ENCODE measurements at regions not wholly inside any gene's neighbourhood (a gene's known extent, or its start where the extent isn't known, plus 50 kb on each side); places are given as distances from the start of the nearest gene placed in this dataset.

GRCh38 chr6:140124498-140124897, 750.0 kb upstream of the CITED2 start:
- Histone ChIP-seq H3K27ac (ENCODE audit: insufficient read depth, low read length, poor library complexity, severe bottlenecking) (no peak overlapping the region), H3K9me3 (ENCODE audit: control insufficient read depth in 2 of 2, low read length in 2 of 2) (peaks cover 0 to 3% of the 10 kb centered on the region in 2 experiments), H3K4me1 (ENCODE audit: control insufficient read depth, insufficient read depth, low read length, poor library complexity, severe bottlenecking) (no peaks in the 10 kb centered on the region), H3K27me3 (ENCODE audit: control insufficient read depth, insufficient read depth, low read length) (no peaks in the 10 kb centered on the region), H3K36me3 (ENCODE audit: control insufficient read depth, insufficient read depth, low read length) (no peaks in the 10 kb centered on the region), H3K4me3 (ENCODE audit: low read depth, low read length) (no peak overlapping the region)
- no peak overlapping the region for H3K27ac Mint-ChIP-seq
- H3K4me3 Mint-ChIP-seq = no peak overlapping the region
- H3K4me1 Mint-ChIP-seq = no peaks in the 10 kb centered on the region
- H3K27me3 Mint-ChIP-seq = no peaks in the 10 kb centered on the region
- H3K9me3 Mint-ChIP-seq = peaks cover 0 to 14% (median 4%) of the 10 kb centered on the region in 7 donors
- DNase-seq (no peak), ATAC-seq (ENCODE audit: low read depth in 2 of 2) (no peak)
- no peaks in the 10 kb centered on the region for H3K36me3 Mint-ChIP-seq

DNA sequence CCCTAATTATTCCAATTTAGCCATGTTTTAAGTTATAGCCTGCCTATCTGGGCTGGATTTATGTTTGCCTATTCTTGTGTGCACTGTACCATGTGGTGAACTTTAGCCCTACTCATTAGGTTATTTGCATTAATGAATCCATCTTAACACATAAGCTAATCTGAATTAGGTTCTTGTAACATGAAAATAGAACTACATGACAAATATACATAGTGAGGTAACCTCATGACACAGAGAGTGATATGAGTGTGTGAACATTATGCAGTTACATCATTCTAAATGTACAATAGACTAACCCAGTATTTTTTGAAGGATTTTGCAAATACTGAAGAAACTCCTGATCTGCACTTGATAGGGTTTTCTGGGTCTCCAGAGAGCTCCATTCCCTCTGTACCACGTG, 733.7 kb upstream of the CITED2 start:
- no peak overlapping the region for H3K4me3 Mint-ChIP-seq
- ATAC-seq (ENCODE audit: low read depth in 2 of 2) (no peak), DNase-seq (no peak)
- no peak overlapping the region for H3K27ac Mint-ChIP-seq
- H3K27ac ChIP-seq (ENCODE audit: insufficient read depth, low read length, poor library complexity, severe bottlenecking) = no peak overlapping the region
- H3K4me1 Mint-ChIP-seq = no peaks in the 10 kb centered on the region
- H3K27me3 Mint-ChIP-seq = no peaks in the 10 kb centered on the region
- H3K36me3 ChIP-seq (ENCODE audit: control insufficient read depth, insufficient read depth, low read length) = no peaks in the 10 kb centered on the region
- peaks cover 0 to 1% (median 0%) of the 10 kb centered on the region in 7 donors for H3K9me3 Mint-ChIP-seq
- no peaks in the 10 kb centered on the region for H3K9me3 ChIP-seq (ENCODE audit: control insufficient read depth in 2 of 2, low read length in 2 of 2)
- H3K36me3 Mint-ChIP-seq = no peaks in the 10 kb centered on the region
- no peaks in the 10 kb centered on the region for H3K27me3 ChIP-seq (ENCODE audit: control insufficient read depth, insufficient read depth, low read length)
- H3K4me1 ChIP-seq (ENCODE audit: control insufficient read depth, insufficient read depth, low read length, poor library complexity, severe bottlenecking) = no peaks in the 10 kb centered on the region
- no peak overlapping the region for H3K4me3 ChIP-seq (ENCODE audit: low read depth, low read length)

DNA sequence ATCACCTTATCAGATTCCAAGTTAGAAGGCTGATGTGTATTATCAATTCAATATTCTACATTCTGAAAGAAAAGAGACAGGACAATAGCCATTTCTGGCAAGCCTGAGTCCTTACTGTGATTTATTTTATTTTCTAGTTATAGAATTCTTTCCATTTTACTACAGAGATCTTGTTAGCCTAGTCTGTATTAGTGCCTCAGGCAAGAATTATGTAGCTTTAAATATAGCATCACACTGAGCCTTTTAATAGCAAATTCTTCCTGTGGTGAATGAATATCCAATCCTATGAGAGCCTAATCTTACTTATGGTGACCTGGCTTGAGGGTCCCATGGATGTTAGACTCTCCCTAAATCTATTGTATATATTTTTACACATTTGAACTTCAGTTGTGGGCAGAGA, 732.8 kb upstream of the CITED2 start:
- peaks cover 0 to 1% (median 0%) of the 10 kb centered on the region in 7 donors for H3K9me3 Mint-ChIP-seq
- H3K4me1 Mint-ChIP-seq = no peaks in the 10 kb centered on the region
- no peaks in the 10 kb centered on the region for H3K36me3 Mint-ChIP-seq
- no peaks in the 10 kb centered on the region for H3K36me3 ChIP-seq (ENCODE audit: control insufficient read depth, insufficient read depth, low read length)
- H3K27me3 Mint-ChIP-seq = no peaks in the 10 kb centered on the region
- H3K9me3 ChIP-seq (ENCODE audit: control insufficient read depth in 2 of 2, low read length in 2 of 2) = no peaks in the 10 kb centered on the region
- no peaks in the 10 kb centered on the region for H3K27me3 ChIP-seq (ENCODE audit: control insufficient read depth, insufficient read depth, low read length)
- H3K4me3 Mint-ChIP-seq = no peak overlapping the region
- H3K4me1 ChIP-seq (ENCODE audit: control insufficient read depth, insufficient read depth, low read length, poor library complexity, severe bottlenecking) = no peaks in the 10 kb centered on the region
- no peak overlapping the region for H3K27ac ChIP-seq (ENCODE audit: insufficient read depth, low read length, poor library complexity, severe bottlenecking)
- ATAC-seq (ENCODE audit: low read depth in 2 of 2) = no peak
- no peak overlapping the region for H3K4me3 ChIP-seq (ENCODE audit: low read depth, low read length)
- DNase-seq = no peak
- H3K27ac Mint-ChIP-seq = no peak overlapping the region

DNA sequence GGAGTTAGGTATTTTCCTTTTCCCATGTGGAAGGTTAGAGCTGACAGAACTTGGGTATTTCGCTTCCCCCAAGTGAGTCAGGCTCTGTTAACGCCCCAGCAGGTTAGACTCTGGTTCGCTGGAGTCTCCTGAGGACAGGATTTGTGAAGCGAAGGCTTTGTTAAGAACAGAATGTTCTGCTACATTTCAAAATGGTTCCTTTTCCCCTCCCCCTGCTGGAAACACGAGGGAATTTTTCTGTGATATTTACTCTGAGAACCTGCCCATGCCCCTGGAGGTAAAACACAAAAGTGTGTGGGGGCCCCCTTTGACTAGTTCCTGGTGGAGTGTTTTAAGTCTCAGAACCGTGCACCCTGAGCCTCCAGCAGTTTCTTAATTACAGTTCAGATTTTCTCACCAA, 731.4 kb upstream of the CITED2 start:
- no peak overlapping the region for H3K27ac Mint-ChIP-seq
- DNase-seq (peak in 1 of 3 donors; percentile 3), ATAC-seq (ENCODE audit: low read depth in 2 of 2) (no peak)
- H3K9me3 Mint-ChIP-seq = no peaks in the 10 kb centered on the region
- Histone ChIP-seq H3K9me3 (ENCODE audit: control insufficient read depth in 2 of 2, low read length in 2 of 2) (no peaks in the 10 kb centered on the region), H3K4me1 (ENCODE audit: control insufficient read depth, insufficient read depth, low read length, poor library complexity, severe bottlenecking) (no peaks in the 10 kb centered on the region), H3K27me3 (ENCODE audit: control insufficient read depth, insufficient read depth, low read length) (no peaks in the 10 kb centered on the region), H3K36me3 (ENCODE audit: control insufficient read depth, insufficient read depth, low read length) (no peaks in the 10 kb centered on the region), H3K4me3 (ENCODE audit: low read depth, low read length) (no peak overlapping the region), H3K27ac (ENCODE audit: insufficient read depth, low read length, poor library complexity, severe bottlenecking) (no peak overlapping the region)
- H3K27me3 Mint-ChIP-seq = no peaks in the 10 kb centered on the region
- no peaks in the 10 kb centered on the region for H3K36me3 Mint-ChIP-seq
- H3K4me3 Mint-ChIP-seq = no peak overlapping the region
- H3K4me1 Mint-ChIP-seq = no peaks in the 10 kb centered on the region

- no peaks in the 10 kb centered on the region for H3K4me1 Mint-ChIP-seq
- H3K36me3 ChIP-seq (ENCODE audit: control insufficient read depth, insufficient read depth, low read length) = no peaks in the 10 kb centered on the region
- no peaks in the 10 kb centered on the region for H3K27me3 ChIP-seq (ENCODE audit: control insufficient read depth, insufficient read depth, low read length)
- no peaks in the 10 kb centered on the region for H3K9me3 Mint-ChIP-seq
- H3K27me3 Mint-ChIP-seq = no peaks in the 10 kb centered on the region
- DNase-seq (no peak), ATAC-seq (ENCODE audit: low read depth in 2 of 2) (no peak)
- H3K27ac ChIP-seq (ENCODE audit: insufficient read depth, low read length, poor library complexity, severe bottlenecking) = no peak overlapping the region
- no peak overlapping the region for H3K4me3 Mint-ChIP-seq
- no peak overlapping the region for H3K27ac Mint-ChIP-seq
- H3K4me3 ChIP-seq (ENCODE audit: low read depth, low read length) = no peak overlapping the region
- no peaks in the 10 kb centered on the region for H3K4me1 ChIP-seq (ENCODE audit: control insufficient read depth, insufficient read depth, low read length, poor library complexity, severe bottlenecking)
- no peaks in the 10 kb centered on the region for H3K36me3 Mint-ChIP-seq
- H3K9me3 ChIP-seq (ENCODE audit: control insufficient read depth in 2 of 2, low read length in 2 of 2) = no peaks in the 10 kb centered on the region
These were observed 730.8 kb upstream of the CITED2 start for GRCh38 chr6:140105241-140105640.

- DNase-seq = no peak
- Histone ChIP-seq H3K36me3 (ENCODE audit: control insufficient read depth, insufficient read depth, low read length) (no peaks in the 10 kb centered on the region), H3K4me3 (ENCODE audit: low read depth, low read length) (no peak overlapping the region), H3K27ac (ENCODE audit: insufficient read depth, low read length, poor library complexity, severe bottlenecking) (no peak overlapping the region), H3K4me1 (ENCODE audit: control insufficient read depth, insufficient read depth, low read length, poor library complexity, severe bottlenecking) (no peaks in the 10 kb centered on the region), H3K9me3 (ENCODE audit: control insufficient read depth in 2 of 2, low read length in 2 of 2) (no peaks in the 10 kb centered on the region), H3K27me3 (ENCODE audit: control insufficient read depth, insufficient read depth, low read length) (no peaks in the 10 kb centered on the region)
- Mint-ChIP-seq H3K27me3 (no peaks in the 10 kb centered on the region), H3K4me3 (no peak overlapping the region), H3K27ac (no peak overlapping the region), H3K36me3 (no peaks in the 10 kb centered on the region), H3K9me3 (no peaks in the 10 kb centered on the region), H3K4me1 (no peaks in the 10 kb centered on the region)
- no peak for ATAC-seq (ENCODE audit: low read depth in 2 of 2)
These were observed 727.4 kb upstream of the CITED2 start for GRCh38 chr6:140101818-140102217.

DNA sequence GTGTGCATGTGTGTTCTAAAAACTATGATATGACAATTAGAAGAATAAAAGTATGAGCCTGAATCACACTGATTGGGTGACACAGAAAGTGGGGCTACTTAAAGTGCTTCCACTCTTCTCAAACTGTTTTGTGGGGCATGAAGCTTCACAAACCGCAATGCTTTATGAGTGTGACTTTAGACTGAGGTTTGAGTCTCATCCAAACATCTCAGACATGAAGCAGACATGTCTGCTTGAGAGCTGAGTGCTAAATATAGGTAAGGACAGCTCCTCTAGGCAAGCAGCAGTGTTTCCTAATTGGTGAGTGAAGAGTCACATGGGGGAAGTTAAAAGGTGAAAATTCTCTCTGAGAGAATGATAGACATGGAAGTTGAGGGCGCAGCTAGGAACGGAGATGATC, 726.9 kb upstream of the CITED2 start:
- no peak for DNase-seq
- H3K27ac Mint-ChIP-seq = no peak overlapping the region
- Histone ChIP-seq H3K36me3 (ENCODE audit: control insufficient read depth, insufficient read depth, low read length) (no peaks in the 10 kb centered on the region), H3K4me1 (ENCODE audit: control insufficient read depth, insufficient read depth, low read length, poor library complexity, severe bottlenecking) (no peaks in the 10 kb centered on the region), H3K4me3 (ENCODE audit: low read depth, low read length) (no peak overlapping the region), H3K27ac (ENCODE audit: insufficient read depth, low read length, poor library complexity, severe bottlenecking) (no peak overlapping the region), H3K27me3 (ENCODE audit: control insufficient read depth, insufficient read depth, low read length) (no peaks in the 10 kb centered on the region), H3K9me3 (ENCODE audit: control insufficient read depth in 2 of 2, low read length in 2 of 2) (no peaks in the 10 kb centered on the region)
- no peaks in the 10 kb centered on the region for H3K27me3 Mint-ChIP-seq
- H3K9me3 Mint-ChIP-seq = no peaks in the 10 kb centered on the region
- no peaks in the 10 kb centered on the region for H3K36me3 Mint-ChIP-seq
- H3K4me1 Mint-ChIP-seq = no peaks in the 10 kb centered on the region
- no peak for ATAC-seq (ENCODE audit: low read depth in 2 of 2)
- no peak overlapping the region for H3K4me3 Mint-ChIP-seq

DNA sequence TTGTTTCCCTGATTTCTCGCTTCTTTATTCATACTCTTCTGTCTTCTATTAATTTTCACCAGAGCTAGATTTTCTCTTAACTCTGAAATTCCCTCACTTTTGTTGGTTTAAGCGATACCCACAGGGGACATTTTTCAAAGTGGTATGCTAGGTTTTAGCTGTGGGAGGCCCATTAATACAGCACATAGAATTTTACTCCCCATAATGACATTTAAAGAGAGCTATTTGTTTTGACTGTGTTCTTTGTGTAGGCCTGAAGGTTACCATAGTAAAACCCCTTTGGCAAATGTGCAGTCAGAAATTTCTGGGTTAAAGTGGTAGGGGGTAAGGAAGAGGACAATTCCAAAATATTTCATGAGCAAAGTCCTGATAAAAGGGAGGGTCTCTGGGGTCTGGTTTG, 721.1 kb upstream of the CITED2 start:
- H3K36me3 ChIP-seq (ENCODE audit: control insufficient read depth, insufficient read depth, low read length) = no peaks in the 10 kb centered on the region
- H3K27ac Mint-ChIP-seq = peak overlapping the region in 1 of 3 donors; percentile 70
- H3K36me3 Mint-ChIP-seq = no peaks in the 10 kb centered on the region
- no peak overlapping the region for H3K4me3 Mint-ChIP-seq
- DNase-seq = no peak
- no peaks in the 10 kb centered on the region for H3K27me3 ChIP-seq (ENCODE audit: control insufficient read depth, insufficient read depth, low read length)
- H3K9me3 Mint-ChIP-seq = no peaks in the 10 kb centered on the region
- no peak overlapping the region for H3K4me3 ChIP-seq (ENCODE audit: low read depth, low read length)
- no peak overlapping the region for H3K27ac ChIP-seq (ENCODE audit: insufficient read depth, low read length, poor library complexity, severe bottlenecking)
- H3K9me3 ChIP-seq (ENCODE audit: control insufficient read depth in 2 of 2, low read length in 2 of 2) = no peaks in the 10 kb centered on the region
- no peaks in the 10 kb centered on the region for H3K4me1 ChIP-seq (ENCODE audit: control insufficient read depth, insufficient read depth, low read length, poor library complexity, severe bottlenecking)
- ATAC-seq (ENCODE audit: low read depth in 2 of 2) = no peak
- no peaks in the 10 kb centered on the region for H3K27me3 Mint-ChIP-seq
- no peaks in the 10 kb centered on the region for H3K4me1 Mint-ChIP-seq

Data from CD4-positive, CD25-positive, alpha-beta regulatory T cell (primary cell).